Neural progenitor cell (in vitro differentiated cells): ENCODE measurements at regions not wholly inside any gene's neighbourhood (a gene's known extent, or its start where the extent isn't known, plus 50 kb on each side); places are given as distances from the start of the nearest gene placed in this dataset.

Source experiments
- DNase-seq: peaks from one replicate; pipeline ENCODE4 v3.0.0-alpha.2; 2016; ENCODE audit warnings: low spot score
- H2AFZ ChIP-seq: fragments of 200-600 bp; sonication (generic); replicated peaks from 2 replicates; pipeline ENCODE4 v1.6.1; 2016; ENCODE audit warnings: antibody characterized with exemption
- H3F3A ChIP-seq: fragments of 200-600 bp; sonication (generic); 2 replicates; pipeline ENCODE4 v1.6.1; 2016; ENCODE audit warnings: antibody characterized with exemption, low read depth
- H3K27ac ChIP-seq: fragments of 200-600 bp; sonication (generic); 2 replicates; pipeline ENCODE4 v1.5.1; 2016; ENCODE audit warnings: mild to moderate bottlenecking
- H3K27me3 ChIP-seq: fragments of 200-600 bp; sonication (generic); 2 replicates; pipeline ENCODE4 v1.6.1; 2016; ENCODE audit warnings: mild to moderate bottlenecking, moderate library complexity
- H3K36me3 ChIP-seq: fragments of 200-600 bp; sonication (generic); 2 replicates; pipeline ENCODE4 v1.5.1; 2016
- H3K4me1 ChIP-seq: fragments of 200-600 bp; sonication (generic); 2 replicates; pipeline ENCODE4 v1.6.1; 2016; ENCODE audit warnings: mixed run types
- H3K4me2 ChIP-seq: fragments of 200-600 bp; sonication (generic); 2 replicates; pipeline ENCODE4 v1.6.1; 2016
- H3K4me3 ChIP-seq: fragments of 200-600 bp; sonication (generic); 2 replicates; pipeline ENCODE4 v1.5.1; 2016
- H3K79me2 ChIP-seq: fragments of 200-600 bp; sonication (generic); 2 replicates; pipeline ENCODE4 v1.6.1; 2016; ENCODE audit warnings: low read depth
- H3K9ac ChIP-seq: fragments of 200-600 bp; sonication (generic); 2 replicates; pipeline ENCODE4 v1.6.1; 2016
- H3K9me3 ChIP-seq: fragments of 200-600 bp; sonication (generic); 2 replicates; pipeline ENCODE4 v1.5.1; 2016; ENCODE audit warnings: low read depth
- H4K20me1 ChIP-seq: fragments of 200-600 bp; sonication (generic); 2 replicates; pipeline ENCODE4 v1.6.1; 2016; ENCODE audit warnings: low read depth
- H3K27ac Mint-ChIP-seq: 3 replicates; pipeline ENCODE4 v1.8.0; 2021; ENCODE audit warnings: mixed read lengths
- H3K27me3 Mint-ChIP-seq: 2 replicates; pipeline ENCODE4 v1.8.0; 2022; ENCODE audit warnings: low read depth, mild to moderate bottlenecking, inconsistent platforms, moderate library complexity, mixed read lengths; ENCODE audit not compliant: insufficient read depth
- H3K36me3 Mint-ChIP-seq: 3 replicates; pipeline ENCODE4 v1.8.0; 2021; ENCODE audit warnings: mixed read lengths
- H3K4me1 Mint-ChIP-seq: 3 replicates; pipeline ENCODE4 v1.8.0; 2021; ENCODE audit warnings: mixed read lengths
- H3K4me3 Mint-ChIP-seq: 3 replicates; pipeline ENCODE4 v1.8.0; 2021; ENCODE audit warnings: mild to moderate bottlenecking, moderate library complexity, mixed read lengths
- H3K9me3 Mint-ChIP-seq: 3 replicates; pipeline ENCODE4 v1.8.0; 2020; ENCODE audit warnings: mixed read lengths
- EZH2 ChIP-seq: fragments of 200-600 bp; sonication (generic); IDR thresholded peaks from 2 replicates; pipeline ENCODE4 v1.6.1; 2017; ENCODE audit warnings: antibody characterized with exemption, mild to moderate bottlenecking, moderate library complexity
- EZH2phosphoT487 ChIP-seq: fragments of 200-600 bp; sonication (generic); IDR thresholded peaks from 2 replicates; pipeline ENCODE4 v1.6.1; 2017; ENCODE audit warnings: antibody characterized with exemption
- TF ChIP-seq, protein P1 (sequence below): fragments of 200-600 bp; sonication (generic); IDR thresholded peaks from 2 replicates; pipeline ENCODE4 v1.5.1; 2017; ENCODE audit warnings: antibody characterized with exemption, mild to moderate bottlenecking

DNA sequence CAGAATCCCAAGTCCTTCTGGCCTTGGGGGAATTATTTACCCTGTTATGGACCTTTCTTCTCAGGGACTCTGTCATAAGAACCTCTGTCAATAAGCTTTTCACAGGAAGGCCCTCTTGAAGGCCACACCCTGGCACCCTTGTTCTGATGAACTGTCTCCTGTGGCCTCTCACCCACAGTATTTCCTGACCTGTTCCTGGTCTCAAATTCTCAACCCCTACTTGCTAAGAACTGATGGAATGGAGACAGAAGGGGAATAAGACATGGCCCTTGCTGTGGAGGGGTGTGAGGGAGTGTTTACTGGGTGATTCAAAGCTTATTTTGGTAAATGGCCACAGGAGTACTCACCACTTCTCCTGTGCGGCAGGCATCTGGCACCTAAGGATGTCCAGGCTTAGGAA, 1082.9 kb downstream of the BCL11B start:
- Histone ChIP-seq H3K9ac (no peak overlapping the region), H3K4me3 (no peak overlapping the region), H3K36me3 (no peaks in the 10 kb centered on the region), H3K27me3 (no peaks in the 10 kb centered on the region), H2AFZ (no peak overlapping the region), H3K79me2 (no peaks in the 10 kb centered on the region), H3K4me2 (no peak overlapping the region), H3K9me3 (no peaks in the 10 kb centered on the region), H3K27ac (no peak overlapping the region), H4K20me1 (no peaks in the 10 kb centered on the region), H3K4me1 (no peaks in the 10 kb centered on the region), H3F3A (no peaks in the 10 kb centered on the region)
- H3K4me3 Mint-ChIP-seq, result no peak overlapping the region
- no peak for DNase-seq
- H3K4me1 Mint-ChIP-seq, result no peaks in the 10 kb centered on the region
- TF ChIP-seq, protein P1, sequence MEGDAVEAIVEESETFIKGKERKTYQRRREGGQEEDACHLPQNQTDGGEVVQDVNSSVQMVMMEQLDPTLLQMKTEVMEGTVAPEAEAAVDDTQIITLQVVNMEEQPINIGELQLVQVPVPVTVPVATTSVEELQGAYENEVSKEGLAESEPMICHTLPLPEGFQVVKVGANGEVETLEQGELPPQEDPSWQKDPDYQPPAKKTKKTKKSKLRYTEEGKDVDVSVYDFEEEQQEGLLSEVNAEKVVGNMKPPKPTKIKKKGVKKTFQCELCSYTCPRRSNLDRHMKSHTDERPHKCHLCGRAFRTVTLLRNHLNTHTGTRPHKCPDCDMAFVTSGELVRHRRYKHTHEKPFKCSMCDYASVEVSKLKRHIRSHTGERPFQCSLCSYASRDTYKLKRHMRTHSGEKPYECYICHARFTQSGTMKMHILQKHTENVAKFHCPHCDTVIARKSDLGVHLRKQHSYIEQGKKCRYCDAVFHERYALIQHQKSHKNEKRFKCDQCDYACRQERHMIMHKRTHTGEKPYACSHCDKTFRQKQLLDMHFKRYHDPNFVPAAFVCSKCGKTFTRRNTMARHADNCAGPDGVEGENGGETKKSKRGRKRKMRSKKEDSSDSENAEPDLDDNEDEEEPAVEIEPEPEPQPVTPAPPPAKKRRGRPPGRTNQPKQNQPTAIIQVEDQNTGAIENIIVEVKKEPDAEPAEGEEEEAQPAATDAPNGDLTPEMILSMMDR, result no peak
- TF ChIP-seq EZH2phosphoT487 (no peak), EZH2 (no peak)
- H3K9me3 Mint-ChIP-seq, result no peaks in the 10 kb centered on the region
- H3K27me3 Mint-ChIP-seq, result no peaks in the 10 kb centered on the region
- no peak overlapping the region for H3K27ac Mint-ChIP-seq
- no peaks in the 10 kb centered on the region for H3K36me3 Mint-ChIP-seq

DNA sequence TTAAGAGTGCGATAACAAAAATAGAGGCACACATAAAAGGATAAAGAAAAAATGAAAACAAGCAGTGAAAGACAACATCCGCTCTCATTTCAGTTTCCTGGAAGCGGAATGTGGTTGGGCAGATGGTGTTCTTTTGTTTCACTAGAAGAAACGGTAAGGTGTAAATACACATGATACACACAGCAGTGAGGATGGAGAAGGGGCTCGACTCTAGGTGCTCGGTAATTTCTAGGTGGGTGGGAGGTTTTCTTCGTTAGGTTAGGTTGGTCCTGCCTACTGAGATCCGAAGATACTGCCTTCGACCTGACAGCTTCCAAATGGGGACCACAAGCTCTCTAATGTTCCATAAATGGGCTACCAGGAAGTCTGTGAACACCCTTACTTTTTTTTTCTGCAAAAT, 1082.5 kb downstream of the BCL11B start:
- TF ChIP-seq EZH2phosphoT487, result no peak
- TF ChIP-seq, protein P1, result no peak
- TF ChIP-seq EZH2, result no peak
- Histone ChIP-seq H3K4me1 (no peaks in the 10 kb centered on the region), H2AFZ (no peak overlapping the region), H3K4me2 (no peak overlapping the region), H4K20me1 (no peaks in the 10 kb centered on the region), H3K9me3 (no peaks in the 10 kb centered on the region), H3F3A (no peaks in the 10 kb centered on the region), H3K36me3 (no peaks in the 10 kb centered on the region), H3K79me2 (no peaks in the 10 kb centered on the region), H3K9ac (no peak overlapping the region), H3K4me3 (no peak overlapping the region), H3K27me3 (no peaks in the 10 kb centered on the region), H3K27ac (no peak overlapping the region)
- H3K36me3 Mint-ChIP-seq, result no peaks in the 10 kb centered on the region
- H3K27ac Mint-ChIP-seq, result no peak overlapping the region
- no peak overlapping the region for H3K4me3 Mint-ChIP-seq
- H3K4me1 Mint-ChIP-seq, result no peaks in the 10 kb centered on the region
- H3K9me3 Mint-ChIP-seq, result no peaks in the 10 kb centered on the region
- H3K27me3 Mint-ChIP-seq, result no peaks in the 10 kb centered on the region
- DNase-seq, result no peak

DNA sequence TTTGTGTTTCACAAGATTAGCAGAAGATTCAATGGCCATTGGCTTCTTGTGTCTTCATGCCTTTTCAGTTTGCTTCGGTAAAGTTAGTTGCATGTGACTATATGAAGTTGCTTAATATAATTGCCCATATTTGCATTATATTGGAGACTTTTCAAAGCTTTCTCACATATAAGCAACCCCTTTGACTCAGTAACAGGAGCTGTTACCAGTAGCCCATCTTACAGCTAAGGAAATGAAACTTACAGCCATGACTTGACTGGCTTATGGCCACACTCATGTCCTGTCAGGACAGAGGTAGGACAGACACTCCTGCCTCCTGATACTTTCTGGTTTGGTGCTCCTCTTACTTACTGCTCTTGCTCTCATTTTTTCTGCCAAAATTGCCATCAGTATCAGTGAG, 1082.1 kb downstream of the BCL11B start:
- Histone ChIP-seq H3K9ac (no peak overlapping the region), H3K36me3 (no peaks in the 10 kb centered on the region), H3K27me3 (no peaks in the 10 kb centered on the region), H4K20me1 (no peaks in the 10 kb centered on the region), H3K4me1 (no peaks in the 10 kb centered on the region), H3K27ac (no peak overlapping the region), H3K4me3 (no peak overlapping the region), H3K79me2 (no peaks in the 10 kb centered on the region), H3K4me2 (no peak overlapping the region), H3F3A (no peaks in the 10 kb centered on the region), H2AFZ (no peak overlapping the region), H3K9me3 (no peaks in the 10 kb centered on the region)
- Mint-ChIP-seq H3K9me3 (no peaks in the 10 kb centered on the region), H3K27ac (no peak overlapping the region), H3K36me3 (no peaks in the 10 kb centered on the region), H3K4me3 (no peak overlapping the region), H3K27me3 (no peaks in the 10 kb centered on the region), H3K4me1 (no peaks in the 10 kb centered on the region)
- no peak for TF ChIP-seq EZH2
- no peak for TF ChIP-seq EZH2phosphoT487
- TF ChIP-seq, protein P1, result no peak
- DNase-seq, result no peak

DNA sequence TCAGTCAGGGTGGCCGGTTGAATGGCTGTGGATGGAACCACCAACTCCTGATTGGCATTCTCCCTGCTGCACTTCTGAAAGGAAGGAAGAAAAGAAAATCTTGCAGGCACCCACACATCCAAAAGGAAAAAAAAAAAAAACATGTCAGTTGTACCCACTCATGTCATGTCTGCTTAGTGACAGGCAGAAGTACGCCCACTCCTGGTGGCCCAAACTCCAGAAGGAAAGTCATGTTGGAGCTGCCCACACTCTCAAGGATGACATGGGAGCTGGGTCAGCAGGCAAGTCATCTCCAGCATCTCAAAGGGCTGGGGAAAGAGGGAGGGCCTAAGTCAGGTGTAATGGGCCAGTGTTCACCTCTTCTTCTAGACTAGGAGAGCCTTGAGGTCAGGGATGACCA, 1079.1 kb downstream of the BCL11B start:
- Histone ChIP-seq H4K20me1 (no peaks in the 10 kb centered on the region), H3K36me3 (no peaks in the 10 kb centered on the region), H3K9ac (no peak overlapping the region), H3K27me3 (no peaks in the 10 kb centered on the region), H3K27ac (no peak overlapping the region), H3K4me3 (no peak overlapping the region), H3K79me2 (no peaks in the 10 kb centered on the region), H3F3A (no peaks in the 10 kb centered on the region), H3K4me2 (no peak overlapping the region), H3K4me1 (peaks cover 8% of the 10 kb centered on the region), H2AFZ (no peak overlapping the region), H3K9me3 (no peaks in the 10 kb centered on the region)
- Mint-ChIP-seq H3K4me3 (no peak overlapping the region), H3K27me3 (no peaks in the 10 kb centered on the region), H3K36me3 (no peaks in the 10 kb centered on the region), H3K9me3 (no peaks in the 10 kb centered on the region), H3K27ac (no peak overlapping the region), H3K4me1 (peaks cover 9% of the 10 kb centered on the region)
- TF ChIP-seq, protein P1, result no peak
- no peak for TF ChIP-seq EZH2
- no peak for TF ChIP-seq EZH2phosphoT487
- DNase-seq, result no peak
